SU-DHL-6 (cell line): ENCODE measurements at regions not wholly inside any gene's neighbourhood (a gene's known extent, or its start where the extent isn't known, plus 50 kb on each side); places are given as distances from the start of the nearest gene placed in this dataset.

Experiments
- CTCF ChIP-seq: fragments of 200-600 bp; sonication (generic); IDR thresholded peaks from one replicate; pipeline ENCODE4 v1.5.1; 2017; ENCODE audit warnings: antibody characterized with exemption, mild to moderate bottlenecking, low read length, moderate library complexity; ENCODE audit not compliant: insufficient read depth, poor library complexity, severe bottlenecking
- EZH2phosphoT487 ChIP-seq: fragments of 200-600 bp; sonication (generic), shearing (Covaris generic); conservative IDR thresholded peaks from 2 replicates; pipeline ENCODE4 v1.6.1; 2018; ENCODE audit warnings: mild to moderate bottlenecking, antibody characterized with exemption, low read length, moderate library complexity, mixed read lengths

DNA sequence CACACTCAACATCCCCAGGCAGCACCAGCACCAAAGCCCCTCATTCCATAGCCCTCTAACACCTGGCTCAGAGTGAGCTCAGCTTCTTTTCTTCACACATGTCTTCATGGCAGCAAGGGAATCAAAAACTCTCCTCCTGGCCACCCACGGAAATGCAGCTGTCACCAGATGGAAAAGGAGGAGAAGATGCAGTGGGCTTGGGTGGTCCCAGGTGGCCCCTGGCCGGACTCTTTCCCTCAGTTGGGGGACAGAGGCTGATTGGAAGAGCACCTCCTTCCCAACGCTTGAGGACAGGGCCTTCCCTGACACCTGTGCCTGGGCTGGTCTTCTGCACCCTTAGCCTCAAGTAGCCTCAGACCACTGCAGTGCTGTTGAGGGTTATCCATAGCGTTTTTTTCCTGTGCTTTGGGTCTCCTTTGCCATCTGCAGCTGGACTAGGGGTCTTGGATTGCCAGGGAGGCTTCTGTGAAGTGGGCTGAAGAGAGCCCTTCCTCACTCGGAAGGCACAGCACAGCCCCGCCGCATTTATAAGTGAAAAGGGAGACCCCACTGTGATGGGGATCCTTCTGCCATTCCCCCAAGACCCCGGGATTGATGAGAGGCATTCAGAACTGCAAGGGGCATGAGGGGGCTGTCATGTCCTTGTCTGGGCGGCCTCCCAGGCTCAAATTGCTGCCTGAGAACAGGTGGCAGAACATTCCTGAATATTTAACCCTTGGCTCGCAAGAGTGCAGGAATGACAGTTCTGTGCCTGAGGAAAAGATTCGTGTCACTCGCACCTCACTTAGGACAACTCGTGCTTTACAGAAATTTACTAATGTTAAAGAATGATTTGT lies 200.0 kb downstream of the AUH start:
- TF ChIP-seq CTCF (no peak), EZH2phosphoT487 (no peak)
